ENCODE measurements at regions not wholly inside any gene's neighbourhood (a gene's known extent, or its start where the extent isn't known, plus 50 kb on each side); places are given as distances from the start of the nearest gene placed in this dataset.

GRCh38 chr3:43979645-43980044 is 262.0 kb upstream of the TOPAZ1 start:
- Histone ChIP-seq H3K23ac (ENCODE audit: low read depth, low read length) (no peak overlapping the region), H2BK20ac (ENCODE audit: low read depth, low read length) (no peak overlapping the region), H3K79me1 (ENCODE audit: low read depth in 1 of 2, low read length in 2 of 2) (no peaks in the 10 kb centered on the region), H2BK120ac (ENCODE audit: low read depth, low read length) (no peak overlapping the region), H3K27me3 (ENCODE audit: control insufficient read depth, insufficient read depth, low read length) (peaks cover 3% of the 10 kb centered on the region; the same call in 1 of the 2 replicates), H2AK9ac (replicated peaks; ENCODE audit: low read depth, low read length, poor library complexity) (no peak overlapping the region), H3K18ac (ENCODE audit: low read depth, low read length) (no peak overlapping the region), H2AK5ac (ENCODE audit: low read depth, low read length) (no peak overlapping the region), H2BK5ac (ENCODE audit: low read depth, low read length, poor library complexity, severe bottlenecking) (no peak overlapping the region), H3K9me3 (ENCODE audit: control insufficient read depth, insufficient read depth, low read length) (no peaks in the 10 kb centered on the region), H3K4ac (ENCODE audit: low read depth, low read length) (no peak overlapping the region), H3K4me2 (ENCODE audit: low read depth, low read length) (no peak overlapping the region), H4K20me1 (ENCODE audit: insufficient read depth, low read length) (no peaks in the 10 kb centered on the region), H3K56ac (ENCODE audit: extremely low read depth, insufficient read depth, low read length) (no peak overlapping the region), H4K8ac (ENCODE audit: low read depth in 2 of 2, low read length in 2 of 2) (no peak overlapping the region), H3K4me3 (ENCODE audit: insufficient read depth, low read depth, low read length) (no peak overlapping the region), H4K91ac (ENCODE audit: insufficient read depth, low read depth, low read length) (no peak overlapping the region), H2BK15ac (ENCODE audit: low read depth, low read length) (no peak overlapping the region), H3K14ac (replicated peaks; ENCODE audit: low read depth, low read length) (no peak overlapping the region), H3K9ac (ENCODE audit: low read depth, low read length) (no peak overlapping the region), H4K5ac (ENCODE audit: low read depth, low read length) (no peak overlapping the region), H3K4me1 (ENCODE audit: control insufficient read depth, insufficient read depth, low read length) (no peaks in the 10 kb centered on the region), H3K36me3 (ENCODE audit: control insufficient read depth, insufficient read depth, low read length) (no peaks in the 10 kb centered on the region), H3K9me1 (ENCODE audit: insufficient read depth, low read length) (no peaks in the 10 kb centered on the region), H2AFZ (replicated peaks; ENCODE audit: low read length, poor library complexity) (no peak overlapping the region), H3K27ac (ENCODE audit: insufficient read depth, low read length) (no peak overlapping the region)
- dilution Hi-C loops (cut with HindIII; ENCODE audit: low sequenced_read_pairs, unreplicated experiment) (no loop called here), intact Hi-C loops (cut with micrococcal nuclease) (no loop called here), in situ Hi-C loops (cut with MboI; ENCODE audit: low sequenced_read_pairs) (no loop called here)
- WGBS, 2 experiments (ENCODE audit: extremely low coverage in 2 of 2, insufficient read length in 1 of 2) = no CpG with 5 or more reads among the region's 3 CpGs
- ATAC-seq (ENCODE audit: low read depth) (no peak), DNase-seq (no peak)
- ChIA-PET POLR2A (ENCODE audit: unreplicated experiment) (no interaction called here), CTCF (interaction anchor here (0.6 kb wide), 1 partner anchor 391 kb away, joined by 5 read pairs; no protein-coding TSS in a partner anchor)
- TF ChIP-seq CEBPB (IDR thresholded peaks at IDR 0.05; ENCODE audit: low read depth, low read length) = no peak
- TF ChIP-seq RFX5 (IDR thresholded peaks at IDR 0.05; ENCODE audit: low read depth, low read length) = no peak
- TF ChIP-seq, protein P1, sequence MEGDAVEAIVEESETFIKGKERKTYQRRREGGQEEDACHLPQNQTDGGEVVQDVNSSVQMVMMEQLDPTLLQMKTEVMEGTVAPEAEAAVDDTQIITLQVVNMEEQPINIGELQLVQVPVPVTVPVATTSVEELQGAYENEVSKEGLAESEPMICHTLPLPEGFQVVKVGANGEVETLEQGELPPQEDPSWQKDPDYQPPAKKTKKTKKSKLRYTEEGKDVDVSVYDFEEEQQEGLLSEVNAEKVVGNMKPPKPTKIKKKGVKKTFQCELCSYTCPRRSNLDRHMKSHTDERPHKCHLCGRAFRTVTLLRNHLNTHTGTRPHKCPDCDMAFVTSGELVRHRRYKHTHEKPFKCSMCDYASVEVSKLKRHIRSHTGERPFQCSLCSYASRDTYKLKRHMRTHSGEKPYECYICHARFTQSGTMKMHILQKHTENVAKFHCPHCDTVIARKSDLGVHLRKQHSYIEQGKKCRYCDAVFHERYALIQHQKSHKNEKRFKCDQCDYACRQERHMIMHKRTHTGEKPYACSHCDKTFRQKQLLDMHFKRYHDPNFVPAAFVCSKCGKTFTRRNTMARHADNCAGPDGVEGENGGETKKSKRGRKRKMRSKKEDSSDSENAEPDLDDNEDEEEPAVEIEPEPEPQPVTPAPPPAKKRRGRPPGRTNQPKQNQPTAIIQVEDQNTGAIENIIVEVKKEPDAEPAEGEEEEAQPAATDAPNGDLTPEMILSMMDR (conservative IDR thresholded peaks at IDR 0.05; ENCODE audit: low read depth, low read length) = no peak
- no peak for TF ChIP-seq CHD1 (IDR thresholded peaks at IDR 0.05; ENCODE audit: low read depth, low read length)
- no peak for TF ChIP-seq MXI1 (IDR thresholded peaks at IDR 0.05; ENCODE audit: borderline replicate concordance, low read depth, low read length)
- no peak for TF ChIP-seq FOS (IDR thresholded peaks at IDR 0.05; ENCODE audit: low read depth, low read length)
- TF ChIP-seq POLR2A (IDR thresholded peaks at IDR 0.05; ENCODE audit: low read depth, low read length) = no peak
- TF ChIP-seq, protein P2, sequence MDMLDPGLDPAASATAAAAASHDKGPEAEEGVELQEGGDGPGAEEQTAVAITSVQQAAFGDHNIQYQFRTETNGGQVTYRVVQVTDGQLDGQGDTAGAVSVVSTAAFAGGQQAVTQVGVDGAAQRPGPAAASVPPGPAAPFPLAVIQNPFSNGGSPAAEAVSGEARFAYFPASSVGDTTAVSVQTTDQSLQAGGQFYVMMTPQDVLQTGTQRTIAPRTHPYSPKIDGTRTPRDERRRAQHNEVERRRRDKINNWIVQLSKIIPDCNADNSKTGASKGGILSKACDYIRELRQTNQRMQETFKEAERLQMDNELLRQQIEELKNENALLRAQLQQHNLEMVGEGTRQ (IDR thresholded peaks at IDR 0.05; ENCODE audit: low read depth, low read length) = no peak
- no peak for TF ChIP-seq MAFK (IDR thresholded peaks at IDR 0.05; ENCODE audit: low read depth, low read length)
- TF ChIP-seq NFE2L2 (IDR thresholded peaks at IDR 0.05; ENCODE audit: low read depth, low read length) = no peak
- TF ChIP-seq MAZ (IDR thresholded peaks at IDR 0.05; ENCODE audit: borderline replicate concordance, low read depth, low read length) = no peak
- TF ChIP-seq RCOR1 (IDR thresholded peaks at IDR 0.05; ENCODE audit: insufficient replicate concordance, low read length) = no peak
- no peak for TF ChIP-seq SMC3 (IDR thresholded peaks at IDR 0.05; ENCODE audit: low read depth, low read length)
- TF ChIP-seq RAD21 (IDR thresholded peaks at IDR 0.05; ENCODE audit: low read length) = no peak
- TF ChIP-seq ELK1 (IDR thresholded peaks at IDR 0.05; ENCODE audit: borderline replicate concordance, low read depth, low read length) = no peak
- TF ChIP-seq BHLHE40 (IDR thresholded peaks at IDR 0.05; ENCODE audit: low read depth, low read length) = no peak
- no TSS peak for BruUV-seq (replicated peaks)

Data from IMR-90 (cell line).